IPS-18a (cell line): ENCODE measurements at regions not wholly inside any gene's neighbourhood (a gene's known extent, or its start where the extent isn't known, plus 50 kb on each side); places are given as distances from the start of the nearest gene placed in this dataset.

Experiments
- H3K27ac ChIP-seq: one replicate; pipeline ENCODE4 v1.5.1; 2013; ENCODE audit warnings: low read length
- H3K27me3 ChIP-seq: one replicate; pipeline ENCODE4 v1.6.1; 2013; ENCODE audit warnings: mild to moderate bottlenecking, low read length; ENCODE audit not compliant: control insufficient read depth, insufficient read depth
- H3K36me3 ChIP-seq: one replicate; pipeline ENCODE4 v1.6.1; 2013; ENCODE audit warnings: low read depth, low read length; ENCODE audit not compliant: control insufficient read depth
- H3K4me1 ChIP-seq: one replicate; pipeline ENCODE4 v1.6.1; 2013; ENCODE audit warnings: low read depth, low read length; ENCODE audit not compliant: control insufficient read depth
- H3K4me3 ChIP-seq: one replicate; pipeline ENCODE4 v1.5.1; 2013; ENCODE audit warnings: low read length
- H3K9ac ChIP-seq: one replicate; pipeline ENCODE4 v1.6.1; 2013; ENCODE audit warnings: mild to moderate bottlenecking, low read length, moderate library complexity
- H3K9me3 ChIP-seq: one replicate; pipeline ENCODE4 v1.6.1; 2013; ENCODE audit warnings: low read depth, low read length; ENCODE audit not compliant: control insufficient read depth

DNA sequence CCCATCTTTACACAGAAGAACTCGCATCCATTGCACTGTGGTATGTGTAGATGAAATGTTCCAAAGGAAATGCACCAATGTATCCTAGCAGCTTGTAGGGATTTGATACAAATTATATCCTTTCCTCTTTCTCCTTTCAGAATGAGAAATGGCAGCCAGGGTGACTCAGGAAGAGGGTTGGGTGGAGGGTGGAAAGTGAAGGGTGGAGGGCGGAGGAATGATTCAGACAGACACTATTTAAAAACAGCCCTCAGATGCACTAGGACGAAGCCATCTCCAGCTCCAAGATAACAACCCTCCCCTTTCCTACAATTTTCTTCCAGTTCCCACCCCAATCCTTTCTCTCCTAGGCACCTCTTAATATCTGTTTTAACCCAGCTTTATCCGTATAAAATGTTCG, 96.2 kb upstream of the STK39 start:
- Histone ChIP-seq H3K36me3 (no peaks in the 10 kb centered on the region), H3K9me3 (no peaks in the 10 kb centered on the region), H3K9ac (no peak overlapping the region), H3K4me1 (peaks cover 11% of the 10 kb centered on the region), H3K27ac (no peak overlapping the region), H3K27me3 (no peaks in the 10 kb centered on the region), H3K4me3 (no peak overlapping the region)

- no peaks in the 10 kb centered on the region for H3K27me3 ChIP-seq
- H3K27ac ChIP-seq, result no peak overlapping the region
- no peaks in the 10 kb centered on the region for H3K9me3 ChIP-seq
- H3K36me3 ChIP-seq, result no peaks in the 10 kb centered on the region
- no peak overlapping the region for H3K9ac ChIP-seq
- H3K4me3 ChIP-seq, result no peak overlapping the region
- H3K4me1 ChIP-seq, result peaks cover 4% of the 10 kb centered on the region
Observed at GRCh38 chr2:168344706-168345105, 97.3 kb upstream of the STK39 start.

DNA sequence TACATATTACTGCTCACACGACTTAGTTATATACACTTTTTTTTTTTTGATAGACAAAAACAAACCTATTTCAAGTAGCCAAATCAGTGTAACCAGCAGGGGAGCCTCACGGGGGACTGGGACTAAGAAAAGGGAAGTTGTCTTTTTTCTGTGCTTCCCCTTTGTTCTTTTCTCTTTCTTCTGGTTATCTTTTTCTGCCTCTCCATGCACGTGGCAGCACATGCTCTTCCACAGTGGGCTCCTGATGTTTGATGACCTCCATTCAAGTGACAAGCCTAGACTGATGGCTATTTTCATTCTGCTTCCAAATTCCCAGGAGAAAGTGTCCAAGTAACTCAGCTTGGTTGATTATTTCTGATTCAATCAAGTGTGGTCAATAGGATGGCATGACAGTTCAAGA, 98.2 kb upstream of the STK39 start:
- Histone ChIP-seq H3K4me3 (no peak overlapping the region), H3K4me1 (peaks cover 4% of the 10 kb centered on the region), H3K27me3 (no peaks in the 10 kb centered on the region), H3K36me3 (no peaks in the 10 kb centered on the region), H3K9me3 (no peaks in the 10 kb centered on the region), H3K27ac (no peak overlapping the region), H3K9ac (no peak overlapping the region)

DNA sequence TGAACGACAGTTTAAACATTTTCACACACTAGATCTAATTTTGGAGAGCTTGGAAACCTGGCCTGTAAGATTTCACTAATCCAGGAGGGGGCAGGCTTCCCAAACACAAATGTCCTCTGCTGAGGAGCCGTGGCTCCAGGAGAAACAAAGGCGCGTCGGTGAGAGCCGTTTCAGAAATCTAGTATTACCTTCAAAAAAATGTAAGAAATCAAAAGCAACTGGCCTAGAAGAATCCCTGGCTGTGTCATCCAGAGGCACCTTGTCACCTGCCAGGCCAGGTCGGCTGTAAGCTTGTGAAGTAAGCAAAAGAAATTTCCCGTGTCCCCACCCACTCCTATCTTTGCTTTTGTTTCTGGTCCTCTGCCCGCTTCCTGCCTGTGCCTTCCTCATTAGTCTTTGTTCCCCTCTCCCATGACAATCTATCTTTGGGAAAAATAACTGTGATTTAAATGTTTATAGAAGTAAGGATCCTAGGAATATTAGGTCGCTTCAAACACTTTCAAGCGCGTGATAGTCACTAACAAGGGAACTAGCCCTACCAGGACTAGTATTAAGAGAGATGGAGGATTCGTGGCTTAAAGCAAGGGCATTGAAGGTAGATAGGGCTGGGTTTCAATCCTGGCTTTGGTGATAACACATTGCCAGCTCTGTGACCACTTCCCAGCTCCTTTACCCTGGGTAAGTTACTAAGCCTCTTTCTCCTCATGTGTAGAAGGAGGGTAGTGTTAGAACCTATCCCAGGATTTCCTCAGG, 99.5 kb upstream of the STK39 start:
- Histone ChIP-seq H3K9me3 (no peaks in the 10 kb centered on the region), H3K36me3 (no peaks in the 10 kb centered on the region), H3K27ac (peak overlapping the region; percentile 32), H3K4me3 (peak overlapping the region; percentile 71), H3K27me3 (no peaks in the 10 kb centered on the region), H3K4me1 (peaks cover 4% of the 10 kb centered on the region), H3K9ac (peak overlapping the region; percentile 79)

GRCh38 chr2:168348076-168348475, 100.7 kb upstream of the STK39 start:
- H3K4me3 ChIP-seq, result no peak overlapping the region
- no peak overlapping the region for H3K27ac ChIP-seq
- H3K36me3 ChIP-seq, result no peaks in the 10 kb centered on the region
- no peaks in the 10 kb centered on the region for H3K27me3 ChIP-seq
- peaks cover 4% of the 10 kb centered on the region for H3K9me3 ChIP-seq
- H3K4me1 ChIP-seq, result peaks cover 4% of the 10 kb centered on the region
- no peak overlapping the region for H3K9ac ChIP-seq

DNA sequence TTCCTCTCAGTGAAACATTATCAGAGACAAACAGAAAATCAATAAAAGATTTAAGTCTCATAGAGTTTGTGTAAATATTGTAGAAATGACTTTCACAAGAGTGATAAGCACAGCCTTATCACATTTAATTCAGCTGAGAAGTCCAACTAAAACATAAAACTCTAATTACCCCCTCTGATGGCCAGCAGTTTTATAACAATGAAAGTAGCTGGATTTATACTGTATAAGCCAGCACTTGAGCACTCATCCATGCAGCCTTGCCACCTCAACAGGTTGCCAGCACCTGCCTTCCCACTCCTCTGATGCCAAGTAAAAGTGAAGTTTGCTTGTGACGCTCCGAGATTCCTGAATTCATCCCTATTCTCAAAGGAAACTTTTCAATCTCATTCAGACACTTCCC, 103.0 kb upstream of the STK39 start:
- Histone ChIP-seq H3K4me1 (peaks cover 5% of the 10 kb centered on the region), H3K9ac (no peak overlapping the region), H3K27me3 (no peaks in the 10 kb centered on the region), H3K36me3 (no peaks in the 10 kb centered on the region), H3K27ac (no peak overlapping the region), H3K4me3 (no peak overlapping the region), H3K9me3 (peaks cover 10% of the 10 kb centered on the region)

DNA sequence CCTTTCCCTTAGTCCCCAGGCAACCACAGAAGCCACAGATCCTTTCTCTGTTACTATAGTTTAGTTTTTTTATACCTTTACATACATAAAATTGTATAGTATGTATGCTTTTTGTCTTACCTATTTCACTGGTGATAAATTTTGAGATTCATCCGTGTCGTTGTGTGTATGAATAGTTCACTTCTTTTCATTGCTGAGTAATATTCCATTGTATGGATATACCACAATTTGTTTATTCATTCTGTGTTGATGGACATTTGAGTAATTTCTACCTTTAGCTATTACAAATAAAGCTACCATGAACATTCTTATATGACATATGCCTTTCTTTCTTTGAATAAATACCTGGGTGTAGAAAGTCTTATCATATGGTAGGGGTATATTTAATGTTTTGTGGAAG, 102.8 kb upstream of the CERS6 start:
- Histone ChIP-seq H3K4me1 (peaks cover 6% of the 10 kb centered on the region), H3K27ac (no peak overlapping the region), H3K4me3 (no peak overlapping the region), H3K9ac (no peak overlapping the region), H3K36me3 (no peaks in the 10 kb centered on the region), H3K9me3 (peaks cover 10% of the 10 kb centered on the region), H3K27me3 (no peaks in the 10 kb centered on the region)

DNA sequence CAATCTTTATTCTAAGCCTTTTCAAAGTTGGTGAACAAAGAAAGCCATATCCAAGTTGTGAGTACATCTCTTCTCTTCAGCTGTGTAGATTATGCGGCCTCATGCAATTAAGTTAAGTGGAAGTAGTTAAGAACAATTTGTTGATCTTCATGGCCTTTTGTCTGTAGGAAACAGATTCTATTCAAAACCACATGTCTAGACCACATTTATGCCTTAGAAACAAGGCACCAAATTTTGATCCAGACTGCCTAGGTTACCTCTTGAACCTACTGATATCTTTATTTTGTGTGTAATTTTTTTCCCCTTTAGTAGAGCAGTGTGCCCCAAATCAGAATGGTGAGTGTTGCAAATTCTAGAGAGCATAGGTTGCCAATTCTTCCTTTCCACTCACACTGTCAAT, 101.6 kb upstream of the CERS6 start:
- Histone ChIP-seq H3K9ac (no peak overlapping the region), H3K4me3 (no peak overlapping the region), H3K36me3 (no peaks in the 10 kb centered on the region), H3K27ac (no peak overlapping the region), H3K27me3 (no peaks in the 10 kb centered on the region), H3K4me1 (peaks cover 6% of the 10 kb centered on the region), H3K9me3 (peaks cover 10% of the 10 kb centered on the region)

DNA sequence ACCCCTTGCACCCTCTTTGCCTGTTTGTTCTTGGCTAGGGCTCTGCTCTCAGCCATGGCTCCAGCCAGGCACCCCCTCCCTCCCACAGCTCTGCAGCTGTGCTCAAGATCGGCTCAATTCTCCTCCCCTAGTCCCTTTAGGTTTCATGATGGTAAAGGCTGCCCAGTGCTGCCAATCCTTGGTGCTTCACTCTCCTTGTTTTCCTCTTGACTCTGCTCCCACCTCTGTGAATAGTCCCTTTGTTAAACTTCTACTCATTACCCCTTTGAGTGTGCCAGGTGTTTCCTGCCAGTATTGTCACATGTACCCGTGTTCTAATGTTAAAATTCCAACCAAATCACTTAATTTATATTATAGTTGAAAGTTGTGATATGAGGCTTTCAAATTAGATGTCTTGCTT, 101.0 kb upstream of the CERS6 start:
- no peaks in the 10 kb centered on the region for H3K36me3 ChIP-seq
- H3K4me1 ChIP-seq, result peaks cover 6% of the 10 kb centered on the region
- H3K27me3 ChIP-seq, result no peaks in the 10 kb centered on the region
- H3K9ac ChIP-seq, result no peak overlapping the region
- H3K4me3 ChIP-seq, result no peak overlapping the region
- no peak overlapping the region for H3K27ac ChIP-seq
- peaks cover 10% of the 10 kb centered on the region for H3K9me3 ChIP-seq

- Histone ChIP-seq H3K4me3 (no peak overlapping the region), H3K27ac (no peak overlapping the region), H3K9me3 (peaks cover 10% of the 10 kb centered on the region), H3K27me3 (no peaks in the 10 kb centered on the region), H3K36me3 (no peaks in the 10 kb centered on the region), H3K9ac (no peak overlapping the region), H3K4me1 (peaks cover 6% of the 10 kb centered on the region)
Observed at GRCh38 chr2:168355779-168356476, 100.1 kb upstream of the CERS6 start.

DNA sequence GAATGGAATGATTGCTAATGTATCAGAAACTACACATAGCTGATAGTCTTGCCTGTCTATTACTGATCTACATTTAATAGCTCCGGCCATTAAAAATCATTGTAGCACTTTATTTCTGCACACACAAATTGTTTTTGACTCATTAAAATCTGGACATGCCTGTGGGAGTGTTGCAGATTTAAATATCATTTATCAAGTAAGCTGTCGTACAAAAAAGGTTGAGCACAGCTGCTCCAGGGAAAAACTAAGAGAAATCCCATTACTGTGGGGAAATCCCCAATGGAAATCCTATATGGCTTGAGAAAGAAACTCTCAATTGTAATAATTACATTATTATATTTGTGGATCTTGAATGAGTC, 99.6 kb upstream of the CERS6 start:
- Histone ChIP-seq H3K27ac (no peak overlapping the region), H3K9me3 (peaks cover 10% of the 10 kb centered on the region)

More for the DNA sequence above, 99.6 kb upstream of the CERS6 start:
- Histone ChIP-seq H3K4me3 (no peak overlapping the region), H3K36me3 (no peaks in the 10 kb centered on the region), H3K4me1 (peaks cover 6% of the 10 kb centered on the region), H3K27me3 (no peaks in the 10 kb centered on the region), H3K9ac (no peak overlapping the region)
